Sciatic nerve (tissue), 2 donors: ENCODE measurements at regions not wholly inside any gene's neighbourhood (a gene's known extent, or its start where the extent isn't known, plus 50 kb on each side); places are given as distances from the start of the nearest gene placed in this dataset.
"Not testable (repeated sequence)": the region's sequence is repeated elsewhere in the genome, so short reads cannot be mapped to it uniquely, and the experiment has no call there.

ENCODE experiments used
- ATAC-seq: fragments of 200-7000 bp; cut with Tn5 transposase; one replicate; pipeline ENCODE4 v1.9.1; 2020; ENCODE audit warnings: mild to moderate bottlenecking, moderate library complexity
- DNase-seq: peaks from one replicate; pipeline ENCODE4 v3.0.0-alpha.2; 2020; ENCODE audit warnings: low spot score
- intact Hi-C: fragments of 100-400 bp; cut with DNase I; formaldehyde crosslinking; loops from one replicate; pipeline ENCODE4 v1.14.2; 2022
- donor health status: DM: no; HTN: no; CAD: no.
- donor health status: DM: no; HTN: no; CAD: no.

DNA sequence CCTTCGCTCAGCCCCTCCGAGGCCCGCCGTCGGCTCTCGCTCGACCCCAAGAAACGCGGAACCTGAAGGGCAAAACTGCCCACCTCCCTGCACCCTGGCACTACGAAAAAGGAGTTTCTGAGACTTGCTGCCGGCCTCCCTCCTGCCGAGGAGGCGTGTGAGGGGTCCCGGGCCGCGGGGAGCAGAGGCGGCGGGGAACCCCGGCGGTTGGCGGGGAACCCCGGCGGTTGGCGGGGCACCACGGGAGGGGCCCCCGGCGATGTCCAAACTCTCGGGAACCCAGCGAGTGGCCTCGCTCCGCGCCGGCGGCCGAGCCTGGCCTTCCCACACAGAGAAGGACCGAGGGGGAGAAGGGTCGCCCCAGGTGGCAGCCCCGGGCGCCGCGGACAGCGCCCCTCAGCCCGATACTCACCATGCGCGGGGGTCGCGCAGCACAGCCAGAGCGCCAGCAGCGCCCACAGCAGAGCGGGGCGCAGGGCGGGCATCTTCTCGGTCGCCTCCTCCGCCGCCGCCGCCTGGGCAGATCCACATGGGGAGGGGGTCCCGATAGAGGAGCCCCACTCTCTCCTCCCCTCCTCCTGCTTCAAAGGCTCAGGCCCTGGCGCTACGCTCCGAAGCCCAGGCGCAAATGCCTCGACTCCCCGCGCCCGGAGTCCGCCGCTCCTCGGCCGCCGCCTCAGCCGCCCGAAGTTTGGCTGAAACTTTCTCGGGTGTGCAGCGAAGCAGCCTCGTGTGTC is 69.4 kb upstream of the NUDT4B start:
- DNase-seq, intact Hi-C loops: not testable (repeated sequence)
- ATAC-seq, result peak; percentile 64

DNA sequence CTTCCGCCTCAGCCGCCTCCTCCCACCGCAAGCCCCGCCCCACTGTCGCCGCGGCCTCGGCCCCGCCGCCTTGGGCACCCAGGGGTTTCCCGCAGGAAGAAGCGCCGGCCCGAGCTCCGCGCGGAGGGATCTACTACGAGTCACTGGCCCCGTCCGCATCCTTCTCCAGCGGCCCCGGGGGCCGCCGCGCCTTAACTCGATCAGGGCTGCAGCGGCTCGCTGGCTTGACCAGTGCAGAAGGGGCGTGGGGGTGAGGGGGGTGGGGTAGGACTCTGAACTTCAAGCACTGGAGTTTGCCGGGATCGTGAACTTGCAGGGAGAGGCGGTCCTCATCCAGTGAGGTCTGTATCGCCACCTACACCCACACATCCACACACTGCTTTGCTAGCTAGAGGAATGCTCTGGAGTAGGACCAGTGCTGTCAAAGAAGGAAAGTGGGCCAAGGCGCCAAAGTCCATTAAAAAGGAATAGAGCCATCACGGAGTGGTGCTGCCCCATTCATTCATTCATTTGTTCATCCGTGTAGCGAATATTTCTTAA is 68.7 kb upstream of the NUDT4B start:
- ATAC-seq, result peak; percentile 79
- DNase-seq, intact Hi-C loops: not testable (repeated sequence)

- ATAC-seq, intact Hi-C loops, DNase-seq: not testable (repeated sequence)
Measured at GRCh38 chr1:148686735-148687134, 61.8 kb upstream of the NUDT4B start.

- ATAC-seq, intact Hi-C loops, DNase-seq: not testable (repeated sequence)
Measured at GRCh38 chr1:148687376-148687775, 61.2 kb upstream of the NUDT4B start.
